H4 (cell line): ENCODE measurements at regions not wholly inside any gene's neighbourhood (a gene's known extent, or its start where the extent isn't known, plus 50 kb on each side); places are given as distances from the start of the nearest gene placed in this dataset.
"Not testable (repeated sequence)": the region's sequence is repeated elsewhere in the genome, so short reads cannot be mapped to it uniquely, and the experiment has no call there.

Experiments used
- DNase-seq: peaks from one replicate; pipeline ENCODE4 v3.0.0-alpha.2; 2015; ENCODE audit warnings: low spot score

- no peak for DNase-seq
These were observed 252.4 kb upstream of the CCDC54 start for GRCh38 chr3:107124885-107125284.

- DNase-seq: no peak
These were observed 248.3 kb upstream of the CCDC54 start for GRCh38 chr3:107128946-107129345.

DNA sequence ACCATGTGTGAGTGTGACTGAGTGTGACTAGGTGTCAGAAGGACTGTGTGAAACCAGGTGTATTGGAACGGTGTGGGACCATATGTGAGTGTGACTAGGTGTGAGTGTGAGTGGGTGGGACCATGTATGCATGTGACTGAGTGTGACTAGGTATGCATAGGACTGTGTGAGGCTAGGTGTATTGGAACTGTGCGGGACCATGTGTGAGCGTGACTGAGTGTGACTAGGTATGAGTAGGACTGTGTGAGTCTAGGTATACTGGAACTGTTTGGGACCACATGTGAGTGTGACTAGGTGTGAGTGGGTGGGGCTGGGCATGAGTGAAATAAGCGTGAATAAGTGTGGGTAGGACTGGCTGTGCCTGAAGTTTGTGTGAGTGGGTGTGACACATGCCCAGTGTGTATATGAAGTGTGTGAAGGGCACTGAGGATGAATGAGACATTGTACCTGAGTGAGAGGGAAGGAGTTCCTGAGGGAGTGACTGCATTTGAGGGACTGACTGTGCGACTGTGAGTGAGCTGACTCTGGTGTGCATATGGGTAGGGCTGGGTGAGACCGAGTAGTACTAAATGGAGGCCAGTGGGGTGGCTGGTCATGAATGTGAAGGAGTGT is 247.0 kb upstream of the CCDC54 start:
- no peak for DNase-seq

DNA sequence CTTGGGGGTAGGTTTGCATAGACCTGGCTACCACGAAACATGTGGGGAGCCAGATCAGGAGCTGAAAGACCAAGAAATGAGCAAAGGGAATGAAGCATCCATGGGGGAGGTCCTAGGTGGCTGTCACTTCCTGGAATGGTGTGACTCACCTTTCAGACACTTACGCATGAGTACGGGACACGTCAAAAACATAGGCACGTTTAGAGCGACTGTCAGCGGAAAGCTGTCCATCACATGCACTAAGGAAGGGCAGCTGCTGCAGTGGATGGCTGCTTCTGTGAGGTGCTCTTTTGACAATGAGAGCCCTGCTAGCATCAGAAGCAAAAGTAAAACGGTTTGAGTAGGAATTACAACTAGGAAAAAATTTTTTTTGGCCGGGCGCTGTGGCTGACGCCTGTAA is 244.6 kb upstream of the CCDC54 start:
- DNase-seq: no peak

DNA sequence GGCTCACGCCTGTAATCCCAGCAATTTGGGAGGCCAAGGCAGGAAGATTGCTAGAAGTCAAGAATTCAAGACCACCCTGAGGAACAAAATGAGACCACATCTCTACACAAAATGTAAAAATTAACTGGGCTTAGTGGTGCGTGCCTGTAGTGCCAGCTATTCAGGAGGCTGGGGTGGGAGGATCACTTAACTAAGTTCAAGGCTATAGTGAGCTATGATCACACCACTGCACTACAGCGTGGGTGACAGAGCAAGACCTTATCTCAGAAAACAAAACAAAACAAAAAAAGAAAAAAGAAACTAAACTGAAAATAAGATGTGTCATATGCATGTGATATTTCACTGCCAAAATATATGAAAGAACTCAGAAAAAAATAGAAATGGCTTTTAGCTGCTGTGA is 243.3 kb upstream of the CCDC54 start:
- no peak for DNase-seq

GRCh38 chr3:107142171-107142570 is 235.1 kb upstream of the CCDC54 start:
- DNase-seq: no peak

- DNase-seq: no peak
These were observed 234.3 kb upstream of the CCDC54 start for GRCh38 chr3:107142786-107143575.

DNA sequence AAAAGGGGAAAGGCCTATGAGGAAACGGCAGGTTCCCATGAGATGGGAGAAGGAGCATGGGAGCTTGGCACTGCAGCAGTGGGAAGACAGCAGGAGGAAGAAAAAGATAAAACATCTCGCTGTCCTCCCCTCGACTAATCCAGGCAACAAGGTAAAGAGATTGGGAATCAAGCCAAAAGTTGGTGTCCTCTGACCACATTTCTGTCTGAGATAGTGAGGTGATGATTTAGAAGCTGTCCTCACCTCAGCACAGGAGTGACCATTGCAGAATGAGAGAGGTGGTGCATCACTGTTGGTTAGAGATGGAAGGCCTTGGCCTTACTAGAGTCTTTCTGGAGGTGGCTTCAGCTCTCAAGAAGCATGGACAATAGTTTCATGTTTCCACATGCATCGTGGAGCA is 226.6 kb upstream of the CCDC54 start:
- DNase-seq: no peak

DNA sequence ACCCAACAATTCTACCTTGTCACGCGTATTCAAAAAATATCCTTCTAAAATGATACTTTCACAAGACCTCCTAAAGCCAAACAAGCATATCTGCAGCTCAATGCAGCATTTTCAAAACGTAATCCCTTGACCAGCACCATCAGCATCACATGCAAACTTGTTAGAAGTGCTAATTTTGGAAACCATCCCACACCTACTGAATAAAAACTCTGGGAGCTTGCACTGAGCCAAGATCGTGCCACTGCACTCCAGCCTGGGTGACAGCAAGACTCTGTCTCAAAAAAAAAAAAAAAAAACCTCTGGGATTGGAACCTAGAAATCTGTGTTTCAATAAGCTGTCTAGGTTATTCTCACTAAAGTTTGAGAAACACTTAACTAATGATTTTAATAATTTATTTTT is 223.3 kb upstream of the CCDC54 start:
- DNase-seq: no peak

DNA sequence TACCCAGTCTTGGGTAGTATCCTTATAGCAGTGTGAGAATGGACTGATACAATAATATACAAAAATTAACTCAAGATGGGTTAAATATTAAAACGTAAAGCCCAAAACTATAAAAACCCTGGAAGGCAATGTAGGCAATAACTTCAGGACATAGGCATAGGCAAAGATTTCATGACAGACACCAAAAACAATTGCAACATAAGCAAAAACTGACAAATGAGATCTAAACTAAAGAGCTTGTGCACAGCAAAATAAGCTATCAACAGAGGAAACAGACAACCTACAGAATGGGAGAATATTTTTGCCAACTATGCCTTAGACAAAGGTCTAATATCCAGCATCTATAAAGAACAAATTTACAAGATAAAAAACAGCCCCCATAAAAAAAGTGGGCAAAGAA is 204.8 kb upstream of the CCDC54 start:
- no peak for DNase-seq

DNA sequence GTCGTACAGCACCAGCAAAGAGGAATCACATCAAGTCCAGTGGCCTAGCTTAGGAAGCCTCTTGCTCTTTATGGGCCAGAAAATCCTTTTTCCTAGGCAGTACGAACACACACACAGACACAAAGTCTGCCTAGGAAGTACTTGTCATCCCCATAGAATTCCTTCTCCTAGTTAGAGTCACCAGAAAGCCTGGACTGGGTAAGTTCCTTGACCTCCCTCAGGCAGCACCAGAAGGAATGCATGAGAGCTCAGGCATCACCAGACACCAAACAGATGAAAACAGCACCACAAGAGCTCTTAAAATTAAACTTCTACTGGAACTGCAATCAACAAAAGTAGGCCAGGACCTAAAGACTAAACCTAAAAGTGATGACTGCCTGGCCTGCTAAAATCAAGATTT is 192.9 kb upstream of the CCDC54 start:
- DNase-seq: no peak

- no peak for DNase-seq
These were observed 189.0 kb upstream of the CCDC54 start for GRCh38 chr3:107188262-107188661.

DNA sequence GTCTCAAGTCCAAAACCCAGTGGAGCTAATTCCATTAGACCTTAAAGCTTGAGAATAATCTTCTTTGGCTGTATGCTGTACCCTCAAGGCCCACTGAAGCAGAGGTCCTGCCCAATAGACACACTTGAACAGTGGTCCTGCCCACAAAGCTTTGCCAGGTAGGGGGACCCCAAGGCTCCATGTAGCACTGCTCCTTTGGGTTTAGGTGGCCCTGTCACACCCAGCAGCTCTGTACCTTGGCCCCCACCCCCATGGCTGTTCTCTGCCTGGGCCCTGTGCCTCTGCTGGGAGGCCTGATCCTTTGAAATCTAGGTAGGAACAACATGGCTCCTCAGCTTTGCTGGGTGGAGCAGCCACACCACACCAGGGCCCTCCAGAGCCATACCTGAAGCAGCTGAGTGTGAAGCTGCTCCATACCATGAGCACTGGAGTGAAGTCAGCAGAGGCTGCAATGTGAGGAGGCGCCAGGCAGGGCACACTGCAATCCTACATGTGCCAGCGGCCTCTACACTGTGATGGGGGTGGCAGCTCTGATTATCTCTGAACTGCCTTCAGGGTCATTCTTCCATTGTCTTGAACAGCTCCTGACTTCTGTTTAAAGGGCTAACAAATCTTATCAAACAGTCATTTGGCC is 188.0 kb upstream of the CCDC54 start:
- no peak for DNase-seq

DNA sequence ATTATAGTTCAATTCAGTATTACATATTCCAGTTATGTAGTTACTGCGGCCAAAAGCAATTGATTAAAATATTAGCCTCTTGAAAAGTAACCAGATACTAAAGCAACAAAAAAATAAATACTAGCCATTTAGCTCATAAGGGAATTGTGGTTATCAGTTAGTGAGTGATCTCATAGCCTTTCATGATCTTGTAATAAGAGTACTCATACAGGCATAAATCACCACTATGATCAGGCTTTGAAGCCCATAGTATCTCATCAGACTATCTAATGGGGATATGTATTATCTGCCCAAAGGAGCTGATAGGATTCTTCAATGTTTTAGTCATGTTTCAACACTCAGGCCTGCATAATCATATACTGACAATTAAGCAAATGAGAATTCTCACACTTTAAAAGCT is 184.1 kb upstream of the CCDC54 start:
- no peak for DNase-seq

GRCh38 chr3:107198581-107199181 is 178.6 kb upstream of the CCDC54 start:
- no peak for DNase-seq

- DNase-seq: no peak
These were observed 176.1 kb upstream of the CCDC54 start for GRCh38 chr3:107201146-107201545.

- not testable (repeated sequence) for DNase-seq
These were observed 174.4 kb upstream of the CCDC54 start for GRCh38 chr3:107202885-107203284.

DNA sequence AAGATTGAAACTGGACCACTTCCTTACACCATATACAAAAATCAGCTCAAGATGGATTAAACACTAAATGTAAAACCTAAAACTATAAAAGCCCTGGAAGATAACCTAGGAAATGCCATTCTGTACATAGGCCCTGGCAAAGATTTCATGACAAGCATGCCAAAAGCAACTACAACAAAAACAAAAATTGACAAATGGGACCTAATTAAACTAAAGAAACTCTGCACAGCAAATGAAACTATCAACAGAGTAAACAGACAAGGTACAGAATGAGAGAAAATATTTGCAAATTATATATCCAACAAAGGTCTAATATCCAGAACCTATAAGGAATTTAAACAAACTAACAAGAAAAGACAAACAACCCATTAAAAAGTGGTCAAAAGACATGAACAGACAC is 173.1 kb upstream of the CCDC54 start:
- DNase-seq: no peak

- DNase-seq: no peak
These were observed 171.9 kb upstream of the CCDC54 start for GRCh38 chr3:107205358-107205757.

- peak; percentile 57 for DNase-seq
These were observed 171.1 kb upstream of the CCDC54 start for GRCh38 chr3:107206141-107206540.

- DNase-seq: no peak
These were observed 170.3 kb upstream of the CCDC54 start for GRCh38 chr3:107206945-107207344.

DNA sequence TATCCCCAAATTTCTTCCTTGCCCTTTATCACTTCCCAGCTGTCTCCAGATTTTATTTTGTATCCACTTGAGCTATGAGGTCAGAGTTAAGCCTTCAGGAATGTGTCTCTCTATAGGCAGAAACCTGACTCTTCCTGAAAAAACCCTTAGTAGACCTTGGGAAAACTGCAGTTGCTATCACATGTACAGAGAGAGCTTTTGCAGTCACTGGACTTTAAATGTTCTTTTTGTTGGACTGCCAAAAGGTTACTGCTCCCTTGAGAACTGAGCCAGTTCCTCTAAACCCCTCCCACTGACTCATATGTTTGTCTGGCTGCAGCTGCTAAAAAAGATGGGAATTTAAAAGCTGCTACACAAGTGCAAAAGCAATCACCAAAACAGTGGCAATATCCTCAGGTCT is 169.1 kb upstream of the CCDC54 start:
- DNase-seq: peak; percentile 95

- DNase-seq: no peak
These were observed 168.4 kb upstream of the CCDC54 start for GRCh38 chr3:107208796-107209195.
